ENCODE measurements at regions not wholly inside any gene's neighbourhood (a gene's known extent, or its start where the extent isn't known, plus 50 kb on each side); places are given as distances from the start of the nearest gene placed in this dataset.
A peak's percentile ranks its signal among the peaks of the same experiment; 100 is the strongest.

GRCh38 chr7:378551-379455 is 88.8 kb downstream of the FOXL3 start:
- H3K27ac ChIP-seq = no peak overlapping the region
- intact Hi-C loops (cut with DNase I; ENCODE audit: low total_unique reads) = no loop called here
- no peak for TF ChIP-seq POLR2A (IDR thresholded peaks at IDR 0.05)
- TF ChIP-seq CTCF (IDR thresholded peaks at IDR 0.05) = no peak
- peaks cover 10% of the 10 kb centered on the region for H3K4me1 ChIP-seq
- H3K36me3 ChIP-seq (ENCODE audit: low read depth, missing control alignments) = no peaks in the 10 kb centered on the region
- 72 to 85% methylated on average over 18 to 43 of the region's 44 CpGs for WGBS, 2 donors
- no peaks in the 10 kb centered on the region for H3K9me3 ChIP-seq
- H3K4me3 ChIP-seq = no peak overlapping the region
- DNase-seq = peak; percentile 16
- no peaks in the 10 kb centered on the region for H3K27me3 ChIP-seq

- H3K27me3 ChIP-seq = no peaks in the 10 kb centered on the region
- no peak overlapping the region for H3K4me3 ChIP-seq
- no peak for TF ChIP-seq CTCF (IDR thresholded peaks at IDR 0.05)
- no peak for TF ChIP-seq POLR2A (IDR thresholded peaks at IDR 0.05)
- peaks cover 10% of the 10 kb centered on the region for H3K4me1 ChIP-seq
- H3K27ac ChIP-seq = no peak overlapping the region
- intact Hi-C loops (cut with DNase I; ENCODE audit: low total_unique reads) = no loop called here
- WGBS, 2 donors = 41% methylated on average over 45 of the region's 45 CpGs; no CpG with 5 or more reads in 1 of the 2 donors
- H3K9me3 ChIP-seq = no peaks in the 10 kb centered on the region
- peak; percentile 26 for DNase-seq
- H3K36me3 ChIP-seq (ENCODE audit: low read depth, missing control alignments) = no peaks in the 10 kb centered on the region
These were observed 89.6 kb downstream of the FOXL3 start for GRCh38 chr7:379456-380138.

- intact Hi-C loops (cut with DNase I; ENCODE audit: low total_unique reads) = no loop called here
- no peak for DNase-seq
- Histone ChIP-seq H3K27ac (no peak overlapping the region), H3K4me3 (no peak overlapping the region), H3K9me3 (no peaks in the 10 kb centered on the region), H3K27me3 (no peaks in the 10 kb centered on the region), H3K4me1 (peaks cover 10% of the 10 kb centered on the region), H3K36me3 (ENCODE audit: low read depth, missing control alignments) (no peaks in the 10 kb centered on the region)
- TF ChIP-seq POLR2A (IDR thresholded peaks at IDR 0.05) = no peak
- TF ChIP-seq CTCF (IDR thresholded peaks at IDR 0.05) = no peak
- 11 to 44% methylated on average over 10 to 15 of the region's 15 CpGs for WGBS, 2 donors
These were observed 90.1 kb downstream of the FOXL3 start for GRCh38 chr7:380139-380485.

- Histone ChIP-seq H3K36me3 (ENCODE audit: low read depth, missing control alignments) (no peaks in the 10 kb centered on the region), H3K27me3 (no peaks in the 10 kb centered on the region), H3K4me1 (peaks cover 10% of the 10 kb centered on the region), H3K4me3 (no peak overlapping the region), H3K9me3 (no peaks in the 10 kb centered on the region), H3K27ac (no peak overlapping the region)
- no peak for DNase-seq
- intact Hi-C loops (cut with DNase I; ENCODE audit: low total_unique reads) = no loop called here
- WGBS, 2 donors = 70% methylated on average over 8 of the region's 8 CpGs; no CpG with 5 or more reads in 1 of the 2 donors
- TF ChIP-seq CTCF (IDR thresholded peaks at IDR 0.05) = no peak
- no peak for TF ChIP-seq POLR2A (IDR thresholded peaks at IDR 0.05)
These were observed 90.8 kb downstream of the FOXL3 start for GRCh38 chr7:380711-381210.
